Karpas-422 (cell line): ENCODE measurements at regions not wholly inside any gene's neighbourhood (a gene's known extent, or its start where the extent isn't known, plus 50 kb on each side); places are given as distances from the start of the nearest gene placed in this dataset.

Experiments used
- DNase-seq: peaks from one replicate; pipeline ENCODE4 v3.0.0-alpha.2; 2015
- H2AFZ ChIP-seq: fragments of 200-600 bp; sonication (generic); 2 replicates; pipeline ENCODE4 v1.6.1; 2014; ENCODE audit warnings: antibody characterized with exemption, low read length, mixed read lengths
- H3K27ac ChIP-seq: fragments of 200-600 bp; sonication (generic); 2 replicates; pipeline ENCODE4 v1.5.1; 2014; ENCODE audit warnings: mild to moderate bottlenecking, low read length, moderate library complexity
- H3K27me3 ChIP-seq: fragments of 200-600 bp; sonication (generic); 2 replicates; pipeline ENCODE4 v1.6.1; 2014; ENCODE audit warnings: low read length, mixed read lengths
- H3K36me3 ChIP-seq: fragments of 200-600 bp; sonication (generic); 2 replicates; pipeline ENCODE4 v1.6.1; 2014; ENCODE audit warnings: low read length, mixed read lengths; ENCODE audit not compliant: insufficient read depth
- H3K4me1 ChIP-seq: fragments of 200-600 bp; sonication (generic); 2 replicates; pipeline ENCODE4 v1.6.1; 2014; ENCODE audit warnings: mild to moderate bottlenecking, low read length, mixed read lengths
- H3K4me2 ChIP-seq: fragments of 200-600 bp; sonication (generic); 2 replicates; pipeline ENCODE4 v1.6.1; 2014; ENCODE audit warnings: low read length, low read depth, mild to moderate bottlenecking; ENCODE audit not compliant: poor library complexity, severe bottlenecking
- H3K4me3 ChIP-seq: fragments of 200-600 bp; sonication (generic); 2 replicates; pipeline ENCODE4 v1.5.1; 2014; ENCODE audit warnings: mild to moderate bottlenecking, antibody characterized with exemption, low read length, mixed read lengths
- H3K79me2 ChIP-seq: fragments of 200-600 bp; sonication (generic); 2 replicates; pipeline ENCODE4 v1.6.1; 2014; ENCODE audit warnings: mild to moderate bottlenecking, low read length, mixed read lengths
- H3K9ac ChIP-seq: fragments of 200-600 bp; sonication (generic); 2 replicates; pipeline ENCODE4 v1.6.0; 2014; ENCODE audit warnings: low read length
- H3K9me2 ChIP-seq: fragments of 200-600 bp; sonication (generic), shearing (Covaris generic); replicated peaks from 2 replicates; pipeline ENCODE4 v1.6.0; 2014; ENCODE audit warnings: mild to moderate bottlenecking, low read length, moderate library complexity; ENCODE audit not compliant: insufficient read depth
- H3K9me3 ChIP-seq: fragments of 300-700, 200-600 bp; sonication (generic); 2 replicates; pipeline ENCODE4 v1.6.1; 2014; ENCODE audit warnings: low read length, mixed read lengths
- H4K20me1 ChIP-seq: fragments of 200-600 bp; sonication (generic); 2 replicates; pipeline ENCODE4 v1.6.1; 2014; ENCODE audit warnings: mild to moderate bottlenecking, antibody characterized with exemption, low read length, low read depth; ENCODE audit not compliant: insufficient read depth

- Histone ChIP-seq H3K4me1 (peaks cover 15% of the 10 kb centered on the region), H4K20me1 (0 out of 2 replicates have a peak, but pooled peaks cover 3% of the 10 kb centered on the region), H3K4me3 (no peak overlapping the region), H3K27ac (no peak overlapping the region), H3K4me2 (no peak overlapping the region), H3K9me2 (no peaks in the 10 kb centered on the region), H3K9ac (no peak overlapping the region), H2AFZ (no peak overlapping the region), H3K36me3 (no peaks in the 10 kb centered on the region), H3K27me3 (no peaks in the 10 kb centered on the region), H3K79me2 (no peaks in the 10 kb centered on the region), H3K9me3 (no peaks in the 10 kb centered on the region)
- DNase-seq = no peak
Observed at GRCh38 chr2:42108852-42109251, 60.3 kb upstream of the EML4 start.

DNA sequence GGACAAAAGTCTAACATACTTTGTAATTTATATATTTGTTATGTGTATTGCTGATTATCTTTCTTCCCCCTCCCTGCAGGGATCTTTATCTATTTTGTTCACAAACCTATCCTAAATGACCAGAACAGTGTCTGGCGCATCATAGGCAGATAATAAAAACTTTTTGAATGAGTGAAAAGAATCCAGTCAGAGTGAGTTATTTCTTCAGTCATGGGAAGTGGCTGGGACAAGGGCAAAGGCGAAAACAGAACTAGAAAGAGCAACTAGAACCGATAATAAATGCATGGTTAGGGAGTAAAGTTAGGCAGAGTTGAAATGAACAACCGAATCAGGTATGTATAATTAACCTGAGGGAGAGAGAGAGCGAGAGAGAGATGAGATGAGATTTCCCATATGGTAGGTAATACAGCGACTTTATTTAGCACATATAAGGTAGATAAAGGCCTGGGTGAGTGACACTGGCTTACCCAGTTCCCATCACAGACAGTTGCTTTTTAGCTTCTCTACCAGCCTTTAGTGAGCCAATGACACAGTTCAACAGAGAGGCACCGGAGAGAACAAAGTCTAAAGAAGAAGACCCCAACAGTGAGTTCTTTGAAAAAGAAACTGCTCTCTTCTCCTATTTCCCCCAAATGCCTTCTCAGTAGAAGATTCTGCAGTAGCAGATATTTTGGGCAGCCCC, 59.1 kb upstream of the EML4 start:
- Histone ChIP-seq H3K36me3 (no peaks in the 10 kb centered on the region), H3K9ac (no peak overlapping the region), H3K4me3 (no peak overlapping the region), H3K9me3 (no peaks in the 10 kb centered on the region), H3K79me2 (no peaks in the 10 kb centered on the region), H4K20me1 (0 out of 2 replicates have a peak, but pooled peaks cover 3% of the 10 kb centered on the region), H3K9me2 (no peaks in the 10 kb centered on the region), H3K4me2 (no peak overlapping the region), H3K27me3 (no peaks in the 10 kb centered on the region), H3K4me1 (peaks cover 12% of the 10 kb centered on the region), H2AFZ (no peak overlapping the region), H3K27ac (no peak overlapping the region)
- no peak for DNase-seq

DNA sequence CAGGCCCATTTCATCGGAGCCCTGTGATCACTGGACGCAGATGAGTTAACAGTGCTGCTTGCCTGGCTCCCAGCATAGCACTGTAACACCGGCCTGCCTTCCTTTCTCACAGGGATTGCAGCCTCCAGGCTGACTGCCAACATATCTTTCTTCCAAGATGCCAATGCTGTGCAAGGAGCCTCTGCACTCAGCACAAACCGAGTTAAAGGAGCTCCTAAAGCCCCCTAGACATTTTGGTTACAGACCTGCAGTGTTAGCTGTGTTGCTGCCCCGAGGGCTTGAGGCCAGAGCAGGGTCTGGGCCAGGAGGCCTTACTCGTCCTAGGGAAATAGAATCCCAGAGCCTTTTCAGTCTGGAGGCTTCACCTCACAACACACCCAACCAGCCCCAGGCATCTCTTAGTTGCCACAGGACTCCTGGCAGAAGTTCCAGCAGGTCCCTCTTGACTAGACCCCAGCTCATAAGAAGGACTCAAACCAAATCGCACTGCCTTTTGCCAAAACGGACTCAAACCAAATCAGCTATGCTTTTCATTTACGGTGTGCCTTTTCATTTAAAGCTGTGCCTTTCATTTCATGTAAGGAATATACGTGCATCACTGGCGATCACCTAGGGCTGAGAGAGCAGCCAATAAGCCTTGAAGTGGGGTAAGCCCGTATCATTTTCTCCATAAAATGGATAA, 58.4 kb upstream of the EML4 start:
- Histone ChIP-seq H3K4me2 (no peak overlapping the region), H4K20me1 (0 out of 2 replicates have a peak, but pooled peaks cover 3% of the 10 kb centered on the region), H3K27me3 (no peaks in the 10 kb centered on the region), H3K79me2 (no peaks in the 10 kb centered on the region), H3K27ac (no peak overlapping the region), H3K36me3 (no peaks in the 10 kb centered on the region), H3K4me1 (peaks cover 5% of the 10 kb centered on the region), H2AFZ (no peak overlapping the region), H3K4me3 (no peak overlapping the region), H3K9me3 (no peaks in the 10 kb centered on the region), H3K9ac (no peak overlapping the region), H3K9me2 (no peaks in the 10 kb centered on the region)
- no peak for DNase-seq

GRCh38 chr2:42112418-42112817, 56.7 kb upstream of the EML4 start:
- Histone ChIP-seq H3K9me3 (no peaks in the 10 kb centered on the region), H3K4me2 (no peak overlapping the region), H3K9me2 (no peaks in the 10 kb centered on the region), H3K4me1 (peaks cover under 1% of the 10 kb centered on the region; the same call in 1 of the 2 replicates), H4K20me1 (0 out of 2 replicates have a peak, but pooled peaks cover 3% of the 10 kb centered on the region), H2AFZ (no peak overlapping the region), H3K4me3 (no peak overlapping the region), H3K27me3 (no peaks in the 10 kb centered on the region), H3K36me3 (no peaks in the 10 kb centered on the region), H3K9ac (no peak overlapping the region), H3K27ac (no peak overlapping the region), H3K79me2 (no peaks in the 10 kb centered on the region)
- no peak for DNase-seq

- Histone ChIP-seq H3K79me2 (no peaks in the 10 kb centered on the region), H4K20me1 (0 out of 2 replicates have a peak, but pooled peaks cover 3% of the 10 kb centered on the region), H3K4me3 (no peak overlapping the region), H3K9me2 (no peaks in the 10 kb centered on the region), H3K27me3 (no peaks in the 10 kb centered on the region), H3K36me3 (no peaks in the 10 kb centered on the region), H3K4me1 (peaks cover 11% of the 10 kb centered on the region), H3K4me2 (no peak overlapping the region), H3K9ac (no peak overlapping the region), H3K9me3 (no peaks in the 10 kb centered on the region), H3K27ac (no peak overlapping the region), H2AFZ (no peak overlapping the region)
- no peak for DNase-seq
Observed at GRCh38 chr2:42113452-42113851, 55.7 kb upstream of the EML4 start.

- no peak for DNase-seq
- Histone ChIP-seq H3K4me1 (peaks cover 17% of the 10 kb centered on the region), H3K36me3 (no peaks in the 10 kb centered on the region)
Observed at GRCh38 chr2:42114091-42114490, 55.1 kb upstream of the EML4 start.

GRCh38 chr2:42115588-42115987, 53.6 kb upstream of the EML4 start:
- Histone ChIP-seq H2AFZ (no peak overlapping the region), H3K9me3 (no peaks in the 10 kb centered on the region), H3K4me2 (no peak overlapping the region), H3K27ac (no peak overlapping the region), H3K9me2 (no peaks in the 10 kb centered on the region), H3K36me3 (no peaks in the 10 kb centered on the region), H4K20me1 (0 out of 2 replicates have a peak, but pooled peaks cover 3% of the 10 kb centered on the region), H3K9ac (no peak overlapping the region), H3K27me3 (no peaks in the 10 kb centered on the region), H3K4me1 (peaks cover 20% of the 10 kb centered on the region), H3K79me2 (no peaks in the 10 kb centered on the region), H3K4me3 (no peak overlapping the region)
- DNase-seq = no peak

More at GRCh38 chr2:42114091-42114490, 55.1 kb upstream of the EML4 start:
- Histone ChIP-seq H3K4me2 (no peak overlapping the region), H3K79me2 (no peaks in the 10 kb centered on the region), H3K9ac (no peak overlapping the region), H3K4me3 (no peak overlapping the region), H4K20me1 (0 out of 2 replicates have a peak, but pooled peaks cover 3% of the 10 kb centered on the region), H3K9me3 (no peaks in the 10 kb centered on the region), H3K27me3 (no peaks in the 10 kb centered on the region), H3K27ac (no peak overlapping the region), H3K9me2 (no peaks in the 10 kb centered on the region), H2AFZ (no peak overlapping the region)
